ENCODE measurements at regions not wholly inside any gene's neighbourhood (a gene's known extent, or its start where the extent isn't known, plus 50 kb on each side); places are given as distances from the start of the nearest gene placed in this dataset.

DNA sequence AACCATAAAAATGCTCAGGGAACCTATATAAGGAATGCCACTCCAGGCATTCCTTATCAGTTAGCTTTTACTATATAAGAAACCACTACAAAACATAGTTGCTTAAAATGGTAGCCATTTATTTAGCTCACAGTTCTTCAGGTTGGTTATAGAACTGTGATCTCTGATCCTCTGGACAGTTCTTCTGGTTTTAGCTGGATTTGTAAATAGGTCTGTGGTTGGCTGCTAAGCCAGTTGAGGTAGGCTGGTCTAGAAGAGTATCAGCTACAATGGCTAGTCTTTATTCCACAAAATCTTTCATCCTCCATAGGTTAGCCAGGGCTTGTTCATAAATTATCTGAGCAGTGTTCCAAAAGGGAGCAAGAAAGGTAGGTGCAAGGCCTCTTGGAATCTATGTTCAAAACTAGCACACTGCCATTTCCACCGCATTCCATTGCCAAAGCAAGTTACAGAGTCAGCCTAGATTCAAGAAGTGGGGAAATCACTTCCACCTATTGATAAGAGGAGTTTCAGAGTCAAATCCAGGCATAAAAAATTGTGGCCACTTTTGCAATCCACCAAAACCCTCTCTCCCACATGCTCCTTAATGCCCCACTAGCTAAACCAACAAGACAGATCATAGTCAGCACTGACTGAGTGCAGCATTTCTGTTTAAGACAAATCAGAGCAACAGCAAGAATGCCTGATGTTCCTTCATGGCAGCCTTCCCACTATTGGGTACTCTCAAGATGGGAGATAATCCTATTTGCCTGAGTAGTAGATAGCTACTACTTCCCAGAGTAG, 146.4 kb downstream of the IRS1 start:
- DNase-seq (ENCODE audit: low spot score), result no peak

DNA sequence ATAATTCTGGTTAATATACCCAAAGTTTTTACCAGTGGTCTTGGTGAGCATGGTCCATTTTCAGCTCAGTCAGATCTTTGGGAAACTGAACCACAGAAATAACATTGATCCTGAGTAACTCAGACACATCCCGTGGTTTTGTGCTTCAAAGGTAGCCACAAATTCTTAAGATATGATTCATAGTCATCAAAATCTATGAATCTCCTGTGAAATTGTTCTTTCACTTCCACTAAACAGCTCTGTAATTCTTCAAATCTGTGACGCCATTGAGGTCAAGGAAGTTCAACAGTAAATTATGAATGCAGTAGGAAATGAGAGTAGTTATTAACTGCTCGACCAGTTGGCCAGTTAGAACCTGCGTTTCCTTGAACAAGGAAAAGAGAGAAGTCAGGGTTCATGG, 147.3 kb downstream of the IRS1 start:
- no peak for DNase-seq (ENCODE audit: low spot score)

DNA sequence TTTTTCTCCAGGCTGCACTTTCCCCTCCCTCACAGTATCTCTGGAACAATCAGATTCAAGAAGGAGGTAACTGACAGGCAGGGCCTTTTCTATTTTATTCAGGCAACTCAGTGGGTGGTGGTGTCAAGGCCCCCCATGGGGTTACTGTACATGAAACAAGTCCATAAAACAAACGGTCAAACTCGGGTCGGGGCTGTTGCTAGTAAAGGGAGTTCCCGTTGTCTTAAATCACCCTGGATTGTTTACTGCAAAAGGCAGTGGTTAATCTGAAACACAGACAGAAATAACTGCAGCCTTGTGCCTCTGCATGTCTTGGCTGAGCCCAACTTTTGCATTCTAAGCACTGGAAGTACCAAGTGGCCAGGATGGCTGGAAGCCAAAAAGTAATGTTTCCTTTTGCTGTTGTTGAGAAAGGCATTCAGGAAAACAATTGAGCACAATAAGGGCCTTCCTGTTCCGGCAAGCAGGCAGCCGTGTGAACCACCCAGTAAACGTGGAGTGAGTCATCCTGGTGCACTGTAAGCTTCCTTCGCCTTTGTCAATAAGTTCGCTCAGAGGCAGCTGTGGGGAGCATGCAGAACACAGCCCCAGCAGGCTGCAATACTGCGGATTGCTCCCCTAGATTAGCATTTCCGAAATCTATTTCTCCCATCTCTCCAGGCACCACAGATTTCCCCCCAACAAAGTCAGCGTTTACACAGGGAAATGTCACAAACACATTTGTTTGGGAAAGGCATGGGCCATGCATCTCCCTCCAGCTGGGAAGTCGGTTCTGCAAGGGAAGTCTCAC, 149.6 kb downstream of the IRS1 start:
- peak; percentile 87 for DNase-seq (ENCODE audit: low spot score)

DNA sequence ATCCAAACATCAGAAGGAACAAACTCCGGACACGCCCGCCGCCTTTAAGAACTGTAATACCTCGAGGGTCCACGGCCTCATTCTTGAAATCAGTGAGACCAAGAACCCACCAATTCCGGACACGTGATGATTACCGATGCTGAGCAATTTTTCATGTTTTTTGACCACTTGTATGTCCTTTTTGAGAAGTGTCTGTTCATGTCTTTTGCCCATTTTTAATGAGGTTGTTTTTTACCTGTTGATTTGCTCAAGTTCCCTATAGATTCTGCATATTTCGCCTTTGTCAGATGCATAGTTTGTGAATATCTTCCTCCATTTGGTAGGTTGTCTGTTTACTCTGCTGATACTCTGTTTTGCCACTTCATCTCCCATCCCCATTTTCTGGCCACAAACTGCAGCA, 150.4 kb downstream of the IRS1 start:
- DNase-seq (ENCODE audit: low spot score), result no peak

DNA sequence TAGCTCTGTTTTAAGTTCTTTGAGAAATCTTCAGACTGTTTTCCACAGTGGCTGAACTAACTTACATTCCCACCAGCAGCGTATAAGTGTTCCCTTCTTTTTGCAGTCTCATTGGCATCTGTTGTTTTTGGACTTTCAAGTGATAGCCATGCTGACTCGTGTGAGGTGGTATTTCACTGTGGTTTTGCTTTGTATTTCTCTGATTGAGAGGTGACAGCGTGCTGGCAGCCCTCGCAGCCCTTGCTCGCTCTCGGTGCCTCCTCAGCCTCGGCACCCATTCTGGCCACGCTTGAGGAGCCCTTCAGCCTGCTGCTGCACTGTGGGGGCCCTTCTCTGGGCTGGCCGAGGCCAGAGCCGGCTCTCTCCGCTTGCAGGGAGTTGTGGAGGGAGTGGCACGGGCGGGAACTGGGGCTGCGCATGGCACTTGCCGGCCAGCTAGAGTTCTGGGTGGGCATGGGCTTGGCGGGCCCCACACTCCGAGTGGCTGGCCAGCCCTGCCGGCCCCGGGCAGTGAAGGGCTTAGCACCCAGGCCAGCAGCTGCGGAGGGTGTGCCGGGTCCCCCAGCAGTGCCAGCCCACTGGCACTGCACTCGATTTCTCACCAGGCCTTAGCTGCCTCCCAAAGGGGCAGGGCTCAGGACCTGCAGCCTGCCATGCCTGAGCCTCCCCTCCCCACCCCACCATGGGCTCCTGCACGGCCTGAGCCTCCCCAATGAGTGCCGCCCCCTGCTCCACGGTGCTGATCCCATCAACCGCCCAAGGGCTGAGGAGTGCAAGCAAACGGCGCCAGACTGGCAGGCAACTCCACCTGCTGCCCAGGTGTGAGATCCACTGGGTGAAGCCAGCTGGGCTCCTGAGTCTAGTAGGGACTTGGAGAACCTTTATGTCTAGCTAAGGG, 151.8 kb downstream of the IRS1 start:
- DNase-seq (ENCODE audit: low spot score), result no peak

DNA sequence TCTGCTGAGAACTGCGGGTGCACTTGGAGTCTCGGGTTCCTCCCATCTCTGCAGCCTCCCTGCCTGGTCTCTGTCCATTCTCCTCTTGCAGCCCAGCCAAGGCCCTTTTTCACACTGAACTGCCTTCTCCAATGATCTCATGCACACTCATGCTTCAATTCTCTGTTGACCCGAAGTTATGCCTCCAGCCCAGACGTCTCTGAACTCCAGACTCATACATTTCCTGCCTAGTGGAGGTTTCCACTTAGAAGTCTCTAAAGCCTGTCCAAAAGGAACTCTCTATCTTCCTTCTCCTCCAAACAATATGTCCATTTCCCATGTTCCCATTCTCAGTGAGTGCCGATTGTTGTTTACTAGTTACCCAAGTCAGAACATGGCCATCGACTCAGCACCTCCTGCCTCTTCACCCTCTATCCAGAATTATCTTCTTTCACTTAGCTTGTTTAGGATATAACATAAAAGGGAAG, 155.2 kb downstream of the IRS1 start:
- DNase-seq (ENCODE audit: low spot score), result no peak

DNA sequence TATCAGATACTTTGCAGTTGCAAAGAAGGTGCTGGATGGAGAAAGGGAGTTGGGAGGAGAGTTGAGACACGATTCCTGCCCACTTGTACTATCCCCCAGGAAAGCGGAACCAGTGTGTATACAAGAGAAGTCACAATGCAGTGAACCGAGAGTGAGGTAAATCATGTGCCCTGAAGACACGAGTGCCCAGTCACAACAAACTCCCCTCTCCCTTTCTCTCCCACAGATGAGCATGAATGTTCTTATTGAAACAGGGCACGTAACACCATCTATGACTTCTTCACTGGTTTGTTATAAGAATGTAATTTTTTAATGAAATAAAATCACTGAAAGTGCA, 155.7 kb downstream of the IRS1 start:
- DNase-seq (ENCODE audit: low spot score), result no peak

DNA sequence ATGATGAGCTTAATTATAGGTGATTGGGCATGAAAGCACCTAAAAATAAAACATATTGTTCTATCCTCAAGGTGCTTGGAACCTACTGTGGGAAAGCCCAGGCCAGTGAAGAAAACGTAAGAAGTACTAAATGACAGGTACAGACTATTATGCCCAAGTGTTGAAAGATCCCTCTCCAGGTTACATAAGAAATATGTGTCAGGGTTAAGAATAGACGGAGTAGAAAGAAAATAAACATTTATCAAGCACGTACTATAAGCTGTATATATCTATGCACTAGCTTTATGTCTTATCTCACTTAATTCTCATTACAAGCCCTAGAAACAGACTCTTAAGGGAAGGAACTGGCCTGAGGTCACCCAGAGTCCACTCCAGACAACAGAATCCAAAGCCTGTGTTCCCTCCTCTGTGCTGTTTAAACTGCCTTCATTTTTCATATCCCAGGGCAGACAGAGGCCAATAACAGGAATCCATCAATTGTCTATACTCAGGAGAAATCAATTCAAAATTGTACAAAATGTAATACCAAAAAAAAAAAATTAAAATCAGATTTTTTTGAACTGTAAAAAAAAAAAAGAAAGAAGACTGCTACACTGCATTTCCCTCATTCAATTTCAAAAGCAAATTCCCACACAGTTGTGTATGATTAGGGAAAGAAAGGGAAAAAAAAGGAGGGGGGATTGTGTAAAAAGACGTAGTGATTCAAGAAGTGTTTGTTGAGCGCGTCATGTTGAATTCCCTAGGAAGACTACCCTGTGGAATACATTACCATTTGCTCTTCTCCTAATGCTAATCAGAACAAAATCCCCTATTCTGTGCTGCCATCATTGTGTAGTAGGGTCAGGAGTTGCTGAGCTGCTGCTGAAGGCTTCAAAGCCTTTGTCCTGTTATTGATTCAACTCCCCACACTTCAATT, 156.3 kb downstream of the IRS1 start:
- no peak for DNase-seq (ENCODE audit: low spot score)

DNA sequence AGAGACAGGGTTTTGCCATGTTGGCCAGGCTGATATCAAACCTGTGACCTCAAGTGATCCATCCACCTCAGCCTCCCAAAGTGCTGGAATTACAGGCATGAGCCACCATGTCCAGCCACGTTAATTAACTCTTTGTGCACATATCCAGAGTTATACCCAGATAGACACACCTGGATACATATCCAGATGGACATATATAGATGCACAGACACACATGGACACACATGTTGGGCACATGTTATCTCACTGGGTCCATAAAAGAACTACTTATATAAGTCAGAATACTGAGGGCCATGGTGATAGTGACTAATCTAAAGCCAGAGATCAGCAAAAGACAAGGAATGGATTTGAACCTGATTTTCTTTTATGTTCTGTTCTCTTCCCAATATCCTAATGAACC, 158.6 kb downstream of the IRS1 start:
- no peak for DNase-seq (ENCODE audit: low spot score)

DNA sequence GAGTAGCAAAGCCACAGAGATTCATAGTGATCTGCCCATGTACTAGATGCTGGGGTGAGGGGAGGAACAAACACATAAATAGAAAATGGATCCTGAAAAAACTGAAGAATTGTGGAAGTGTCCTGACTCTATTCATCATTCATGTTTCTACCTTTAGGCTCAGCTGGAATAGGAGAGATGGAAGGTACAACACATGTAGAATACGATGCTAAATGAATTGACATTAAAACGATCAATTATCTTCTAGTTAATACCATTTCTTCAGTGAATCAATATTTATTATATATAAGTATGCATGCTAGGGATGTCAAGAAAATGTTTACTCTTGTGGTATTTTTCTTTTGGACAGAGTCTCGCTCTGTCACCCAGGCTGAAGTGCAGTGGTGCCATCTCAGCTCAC, 159.1 kb downstream of the IRS1 start:
- DNase-seq (ENCODE audit: low spot score), result no peak

DNA sequence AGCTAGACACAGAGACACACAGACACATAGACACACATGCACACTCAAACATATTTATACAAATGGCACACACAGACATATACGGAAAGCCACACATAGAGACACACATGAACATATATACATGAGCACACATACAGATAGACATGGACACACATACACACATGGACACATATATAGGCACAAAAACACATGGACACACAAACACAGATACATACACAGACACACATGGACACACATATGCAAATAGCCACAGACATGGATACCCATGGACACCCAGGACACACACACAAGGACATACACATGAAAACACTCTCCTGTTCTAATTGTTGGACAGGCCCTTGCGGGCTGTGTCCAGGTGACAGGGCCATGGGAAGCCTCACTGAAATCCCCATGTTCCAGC, 160.1 kb downstream of the IRS1 start:
- no peak for DNase-seq (ENCODE audit: low spot score)

DNA sequence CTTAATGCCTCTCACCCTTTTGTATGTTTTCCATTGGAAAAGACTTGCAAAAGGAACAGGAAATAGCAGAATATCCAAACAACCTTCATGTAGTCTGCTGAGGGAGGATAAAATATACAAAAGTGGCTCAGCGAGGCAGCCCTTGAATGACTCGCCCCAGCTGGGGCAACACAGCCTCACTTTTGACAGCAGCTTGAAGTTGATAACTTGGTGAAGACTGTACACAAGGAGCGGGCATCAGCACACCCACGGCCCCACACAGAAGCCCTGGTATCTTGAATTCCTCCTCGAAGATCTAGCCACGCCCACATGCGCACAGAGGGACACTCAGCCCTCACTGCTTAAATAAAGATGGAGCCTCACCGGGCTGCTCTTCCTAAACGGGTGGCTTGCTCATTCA, 161.0 kb downstream of the IRS1 start:
- DNase-seq (ENCODE audit: low spot score), result no peak

DNA sequence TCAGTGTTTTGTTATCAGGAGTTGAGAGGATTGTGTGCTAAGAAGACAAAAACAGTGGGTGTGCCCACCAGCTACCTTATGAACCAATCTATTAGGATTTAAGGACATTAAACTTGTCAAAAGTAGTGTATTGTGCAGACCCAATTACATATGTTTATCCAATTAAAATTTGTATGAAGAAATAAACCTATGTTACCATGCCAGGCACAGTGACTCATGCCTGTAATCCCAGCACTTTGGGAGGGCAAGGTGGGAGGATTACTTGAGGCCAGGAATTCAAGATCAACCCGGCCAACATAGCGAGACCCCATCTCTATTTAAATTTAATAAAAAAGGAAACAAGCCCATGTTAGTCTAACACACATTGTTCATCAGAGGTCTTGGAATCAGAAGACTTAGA, 162.2 kb downstream of the IRS1 start:
- no peak for DNase-seq (ENCODE audit: low spot score)

DNA sequence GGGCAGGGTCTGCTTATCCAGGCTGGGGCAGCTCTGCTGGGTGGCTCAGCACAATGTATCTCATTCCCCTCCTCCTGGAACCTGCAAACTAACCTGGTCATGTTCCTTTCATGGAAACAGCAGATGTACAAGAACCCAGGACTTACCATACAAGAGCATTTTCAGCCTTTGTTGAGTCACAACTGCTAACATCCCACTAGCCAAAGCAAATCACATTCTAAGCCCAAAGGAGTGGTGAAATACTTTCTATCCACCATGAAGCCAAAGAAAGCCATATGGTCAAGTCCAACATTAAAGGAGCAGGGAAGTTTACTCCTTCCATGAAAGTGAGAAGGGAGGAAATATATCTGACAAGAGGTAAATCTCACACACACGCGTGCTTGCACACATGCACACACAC, 163.0 kb downstream of the IRS1 start:
- DNase-seq (ENCODE audit: low spot score), result no peak

DNA sequence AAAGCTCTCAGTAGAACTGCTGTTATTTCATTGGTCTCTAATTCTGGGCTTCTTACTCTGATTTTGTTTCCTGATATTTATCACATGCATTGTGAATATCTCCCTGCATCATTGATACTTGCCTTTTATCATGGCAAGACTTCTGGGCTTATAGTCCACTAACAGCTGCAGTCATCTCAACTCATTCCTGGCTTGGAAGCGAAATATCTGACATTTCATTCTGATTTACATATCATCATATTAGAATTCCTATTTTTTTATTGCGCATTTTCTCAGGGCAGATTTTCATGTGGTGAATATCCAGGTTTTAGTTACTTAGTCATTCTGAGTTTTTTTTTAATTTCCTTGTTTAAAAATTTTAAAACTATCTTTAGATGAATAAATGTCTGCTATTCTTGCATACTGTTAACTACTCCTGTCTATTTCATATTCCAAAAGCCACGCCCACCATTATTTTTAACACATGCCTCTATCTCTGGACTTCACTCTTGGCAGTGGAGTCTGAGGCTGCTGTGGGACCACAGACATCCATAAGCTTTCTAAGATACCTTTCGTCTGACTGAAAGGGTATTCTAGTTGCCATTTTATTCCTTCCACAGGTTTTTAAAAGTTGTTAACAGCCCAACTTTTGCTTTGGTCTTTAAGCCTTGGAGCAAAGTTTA, 164.5 kb downstream of the IRS1 start:
- DNase-seq (ENCODE audit: low spot score), result no peak

DNA sequence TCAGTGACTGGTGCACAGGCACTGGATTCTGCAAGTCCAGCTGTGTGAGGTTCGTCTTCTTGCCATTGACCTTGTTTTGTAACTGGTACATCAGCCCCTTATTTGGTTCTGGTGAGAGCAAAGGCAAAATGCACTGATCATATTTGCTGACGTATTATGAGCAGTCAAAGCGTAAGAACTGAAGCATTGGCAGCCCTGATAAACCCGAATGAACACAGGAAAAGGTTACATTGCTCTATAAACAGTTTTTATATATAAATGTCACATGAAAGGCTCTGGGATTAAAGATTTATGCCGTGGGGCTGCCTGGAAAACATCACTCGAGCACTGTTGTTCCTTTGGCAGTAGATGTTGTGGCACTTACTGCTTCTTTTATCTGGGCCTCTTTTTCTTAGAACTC, 167.9 kb downstream of the IRS1 start:
- DNase-seq (ENCODE audit: low spot score), result peak; percentile 50

DNA sequence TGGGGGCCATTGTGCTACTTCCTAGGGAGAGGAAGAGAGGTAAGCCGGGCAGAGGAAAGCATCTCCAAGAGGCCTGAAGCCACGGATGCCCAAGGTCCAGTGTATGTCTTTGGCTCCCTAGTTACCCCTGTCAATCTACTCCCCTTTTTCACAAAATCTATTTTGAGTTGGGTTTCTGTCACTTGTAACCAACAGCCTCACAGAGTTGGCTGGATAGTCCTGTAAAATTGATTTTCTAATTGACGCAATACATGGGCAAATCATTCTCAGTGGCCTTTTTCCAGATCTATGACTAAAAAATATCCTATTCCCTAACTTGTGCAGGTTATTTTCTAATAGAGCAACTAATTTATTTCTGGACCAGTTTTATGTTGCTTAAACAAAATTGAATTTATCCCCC, 168.4 kb downstream of the IRS1 start:
- no peak for DNase-seq (ENCODE audit: low spot score)

DNA sequence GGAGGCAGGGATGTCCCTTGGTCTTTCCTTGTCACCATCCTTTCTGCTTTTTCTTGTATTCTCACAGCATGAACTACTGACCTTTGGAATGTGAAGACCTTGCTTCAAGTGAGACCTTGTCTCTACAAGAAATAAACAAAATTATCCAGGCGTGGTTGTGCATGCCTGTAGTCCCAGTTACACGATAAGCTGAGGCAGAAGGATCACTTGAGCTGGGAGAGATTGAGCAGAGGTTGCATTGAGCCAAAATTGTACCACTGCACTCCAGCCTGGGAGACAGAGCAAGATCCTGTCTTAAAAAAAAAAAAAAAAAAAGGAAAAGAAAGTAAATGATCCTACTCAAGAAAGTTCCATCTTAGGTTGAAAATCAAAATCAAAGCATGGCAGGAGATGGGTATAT, 173.7 kb downstream of the IRS1 start:
- DNase-seq (ENCODE audit: low spot score), result no peak

DNA sequence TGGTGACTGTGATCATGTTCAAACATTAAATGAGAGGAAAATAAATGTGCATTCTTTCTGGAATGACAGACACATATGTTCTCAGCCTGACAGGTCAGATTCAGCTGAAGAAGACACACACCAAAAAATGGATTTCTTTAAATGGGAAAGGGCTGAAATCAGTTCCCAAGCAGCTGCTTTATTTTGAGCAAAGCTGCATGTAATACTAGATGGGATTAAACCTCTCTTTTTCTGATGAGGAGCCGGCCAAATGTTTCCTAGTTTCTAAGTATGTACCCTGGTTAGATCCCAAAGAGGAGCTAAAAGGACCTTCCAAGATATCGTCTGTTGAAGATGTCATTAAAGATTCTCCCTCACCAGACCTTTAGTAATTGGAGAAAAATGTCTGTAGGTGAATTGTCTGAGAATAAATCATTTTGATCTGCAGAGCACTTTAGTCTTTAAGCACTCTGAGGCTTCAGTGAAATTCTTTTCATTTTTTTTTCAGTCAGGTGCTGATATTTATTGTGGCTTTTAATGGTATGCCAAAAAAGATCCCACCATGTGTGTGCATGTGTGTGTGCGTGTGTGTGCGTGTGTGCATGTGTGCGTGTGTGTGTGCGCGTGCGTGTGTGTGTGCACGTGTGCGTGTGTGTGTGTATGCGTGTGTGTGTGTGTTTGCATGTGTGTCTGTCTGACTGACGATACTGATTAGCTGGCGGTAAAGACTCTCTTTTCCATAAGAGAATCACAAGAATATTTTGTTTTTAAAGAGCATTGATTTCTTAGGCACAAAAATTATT, 175.8 kb downstream of the IRS1 start:
- no peak for DNase-seq (ENCODE audit: low spot score)

DNA sequence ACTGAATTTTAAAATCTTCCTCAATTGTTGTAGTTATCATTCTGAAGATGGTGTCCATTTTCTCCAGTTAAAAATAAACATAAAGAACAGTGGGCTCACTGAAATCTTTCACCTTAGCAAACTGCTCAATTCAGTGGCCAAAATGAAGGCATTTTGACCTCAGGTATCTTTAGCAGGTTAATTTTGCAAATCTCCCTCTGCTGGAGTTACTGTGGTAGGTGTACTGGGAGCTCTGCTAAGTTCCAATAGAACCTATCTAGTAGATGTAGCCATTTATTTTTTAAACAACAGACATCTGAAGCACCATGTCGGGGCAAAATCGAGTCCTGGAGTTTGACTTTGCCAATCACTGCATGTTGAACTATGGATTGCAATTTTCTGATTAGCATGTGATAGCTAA, 177.1 kb downstream of the IRS1 start:
- DNase-seq (ENCODE audit: low spot score), result no peak

Data from ureter (tissue), 1 donor.